Mucosa of gallbladder (tissue), 1 donor: ENCODE measurements at regions not wholly inside any gene's neighbourhood (a gene's known extent, or its start where the extent isn't known, plus 50 kb on each side); places are given as distances from the start of the nearest gene placed in this dataset.

ENCODE experiments used
- DNase-seq: peaks from one replicate; pipeline ENCODE4 v3.0.0-alpha.2; 2020; ENCODE audit warnings: low spot score
- donor health status: DM: no; HTN: no; CAD: no.

DNA sequence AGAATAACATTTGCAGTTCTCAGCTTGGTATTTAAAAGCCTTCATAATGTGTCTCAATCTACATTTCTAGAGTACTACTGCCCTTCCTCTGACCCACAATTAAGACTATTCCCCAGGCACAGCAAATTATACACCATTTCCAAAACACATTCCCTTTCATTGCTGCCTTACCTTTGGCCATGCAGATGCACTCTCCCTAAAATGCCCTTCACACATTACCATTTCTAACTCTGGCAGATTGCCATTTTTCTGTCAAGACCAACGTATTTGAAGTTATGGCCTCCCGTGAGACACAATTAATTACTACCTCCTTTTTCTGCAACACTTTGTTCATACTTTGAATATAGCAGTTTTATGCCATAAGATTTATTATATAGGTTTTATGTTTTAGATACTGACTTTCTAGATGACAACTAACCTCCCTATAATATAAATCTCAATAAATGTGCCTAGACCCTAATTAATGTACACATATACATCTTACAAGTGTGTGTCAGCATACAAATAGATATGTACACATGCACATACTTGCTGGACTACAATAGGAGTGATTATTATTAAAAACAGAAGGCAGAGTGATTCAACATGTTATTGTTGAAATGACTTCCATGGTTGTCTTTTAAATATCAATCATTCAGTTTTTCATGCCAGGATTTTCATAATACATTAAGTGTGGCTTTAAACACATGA, 2902.5 kb downstream of the PCDH9 start:
- DNase-seq, result no peak

DNA sequence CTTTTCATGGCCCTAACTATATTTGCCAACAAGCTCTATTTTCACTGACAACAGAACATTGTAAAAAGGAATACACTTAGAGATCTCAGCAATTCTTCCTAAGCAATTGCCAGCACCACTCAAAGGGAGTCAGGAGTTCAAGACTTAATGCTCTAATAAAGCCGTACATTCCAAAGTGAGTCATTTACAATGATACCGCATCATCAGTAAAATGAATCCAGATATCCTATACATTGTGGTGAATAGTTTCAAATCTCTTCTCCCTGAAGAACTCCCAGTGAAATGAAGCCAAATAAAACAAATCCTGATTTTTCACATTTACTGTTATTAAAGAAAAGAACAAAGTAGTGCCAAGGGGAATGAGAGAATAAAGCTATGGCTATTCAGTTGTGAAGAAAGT, 2898.7 kb upstream of the PCDH20 start:
- DNase-seq, result no peak

DNA sequence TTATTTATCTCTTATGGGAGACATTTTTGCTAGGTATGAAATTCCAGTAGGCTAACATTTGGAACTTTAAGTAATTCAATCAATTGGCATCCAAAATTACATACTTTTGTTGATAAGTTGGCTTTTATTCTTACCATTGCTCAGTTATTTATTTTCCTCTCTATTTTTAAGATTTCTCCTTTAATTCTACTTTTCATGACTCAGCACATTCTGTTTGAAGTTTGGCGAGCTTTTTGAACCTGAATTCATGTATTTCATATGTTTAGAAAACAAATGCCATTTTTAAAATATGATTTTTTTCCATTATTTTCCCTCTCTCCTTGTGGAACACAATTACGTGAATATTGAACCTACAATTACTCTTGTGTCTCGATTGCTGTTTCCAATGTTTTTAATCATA, 2896.3 kb upstream of the PCDH20 start:
- DNase-seq, result no peak

DNA sequence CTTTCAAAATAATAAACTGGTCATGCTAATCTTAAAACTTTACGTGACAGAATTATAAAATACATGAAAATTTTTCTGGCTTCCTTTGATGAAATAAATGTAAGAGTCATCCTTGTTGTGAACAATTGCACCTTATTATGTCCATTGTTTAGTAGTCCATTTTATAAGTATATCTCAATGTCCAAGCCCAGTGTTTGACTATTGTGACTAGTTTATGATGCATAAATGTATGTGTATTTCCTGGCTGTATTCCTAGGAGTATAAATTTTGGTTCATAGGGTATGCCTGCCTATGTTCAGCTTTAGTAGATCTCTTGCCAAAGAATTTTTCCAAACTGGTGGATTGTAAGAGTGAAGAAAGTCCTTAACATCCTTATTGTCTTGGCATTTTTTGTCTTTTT, 2895.5 kb upstream of the PCDH20 start:
- no peak for DNase-seq

DNA sequence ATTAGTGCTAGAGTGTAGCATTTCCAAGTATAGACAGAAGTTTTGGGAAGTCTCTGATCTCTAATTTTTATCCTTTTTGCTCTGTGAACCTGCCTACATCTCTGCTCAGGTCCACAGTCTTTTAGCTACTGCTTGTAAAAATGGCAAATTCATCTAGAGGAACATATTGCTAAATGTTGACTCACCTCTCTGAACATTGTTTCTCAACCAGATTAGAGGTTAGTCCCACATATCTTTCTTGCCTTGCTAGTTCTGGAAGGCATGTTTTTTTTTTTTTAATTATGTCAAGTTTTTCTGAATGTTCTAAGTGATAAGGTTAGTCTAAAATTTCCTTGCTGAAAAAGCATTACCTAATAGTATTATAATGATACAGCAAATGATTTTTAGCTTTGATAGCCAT, 2889.6 kb upstream of the PCDH20 start:
- no peak for DNase-seq

DNA sequence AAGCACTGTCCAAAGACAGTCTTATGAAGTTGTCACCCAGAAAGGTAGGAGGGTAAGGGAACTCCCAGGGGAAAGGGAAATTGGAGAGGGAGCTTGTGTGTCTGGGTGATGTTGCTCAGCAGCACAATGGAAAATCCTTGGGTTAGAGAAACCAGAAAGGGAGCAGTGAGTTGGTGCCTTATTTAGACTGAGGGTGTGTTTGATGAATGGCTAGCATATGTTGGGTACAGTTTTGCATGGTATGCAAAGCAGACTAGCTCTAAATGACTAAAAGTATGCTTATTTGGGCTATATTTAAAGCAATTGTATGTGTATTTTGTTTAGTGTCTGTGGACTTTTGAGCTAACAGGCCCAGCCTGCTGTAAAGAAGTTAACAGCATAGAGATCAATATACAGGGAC, 2884.6 kb upstream of the PCDH20 start:
- DNase-seq, result no peak

DNA sequence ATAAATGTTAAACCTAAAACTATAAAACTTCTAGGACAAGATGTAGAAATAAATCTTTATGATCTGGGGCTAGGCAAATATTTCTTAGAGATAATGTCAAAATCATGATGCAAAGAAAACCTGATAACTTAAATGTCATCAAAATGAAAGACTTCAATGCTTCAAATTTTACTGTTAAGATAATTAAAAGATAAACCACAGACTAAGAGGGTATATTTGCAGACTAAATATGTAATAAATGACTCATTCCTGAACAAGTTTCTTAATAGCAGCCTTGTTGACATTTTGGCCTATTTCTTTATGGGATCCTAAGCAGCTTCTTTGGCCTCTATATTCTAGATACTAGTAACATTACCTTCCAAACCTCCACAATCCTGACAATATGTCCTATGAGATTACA, 2878.3 kb upstream of the PCDH20 start:
- no peak for DNase-seq

DNA sequence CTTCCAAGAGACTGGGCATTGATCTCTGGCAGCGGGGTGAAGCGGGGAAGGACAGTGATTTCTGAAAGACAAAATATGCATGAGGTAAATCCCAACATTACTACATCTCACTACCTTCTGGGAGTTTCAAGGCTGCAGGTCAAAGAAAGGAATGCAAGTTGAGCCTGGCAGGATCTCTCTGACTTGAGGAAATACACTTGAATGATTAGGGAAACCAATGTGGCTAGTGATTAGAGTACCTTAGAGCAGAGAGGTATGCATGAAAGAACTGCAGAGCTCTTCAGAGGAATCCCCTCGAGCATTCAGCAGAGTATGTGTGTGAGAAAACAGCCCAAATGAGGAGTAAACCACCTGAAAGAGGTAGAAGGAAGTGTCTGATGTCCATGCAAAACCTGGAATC, 2874.1 kb upstream of the PCDH20 start:
- no peak for DNase-seq

DNA sequence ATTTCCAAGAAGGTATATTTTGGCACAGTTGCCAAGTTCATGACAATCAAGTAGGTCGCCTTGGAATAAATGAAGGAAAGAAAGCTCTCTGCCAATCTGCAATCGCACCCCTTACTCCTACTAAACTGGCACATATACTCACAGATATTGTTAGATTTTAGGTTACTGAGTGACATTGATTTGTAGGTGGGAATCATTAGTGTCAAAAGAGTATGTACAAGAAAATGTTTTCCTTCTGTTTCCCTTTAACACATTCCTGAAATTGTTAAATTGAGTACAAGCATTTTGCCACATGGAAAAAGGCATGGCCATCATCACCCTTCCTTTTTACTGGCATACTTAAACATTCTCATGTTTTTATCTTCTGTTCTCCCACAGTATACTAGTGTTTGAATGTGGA, 2868.3 kb upstream of the PCDH20 start:
- DNase-seq, result no peak

DNA sequence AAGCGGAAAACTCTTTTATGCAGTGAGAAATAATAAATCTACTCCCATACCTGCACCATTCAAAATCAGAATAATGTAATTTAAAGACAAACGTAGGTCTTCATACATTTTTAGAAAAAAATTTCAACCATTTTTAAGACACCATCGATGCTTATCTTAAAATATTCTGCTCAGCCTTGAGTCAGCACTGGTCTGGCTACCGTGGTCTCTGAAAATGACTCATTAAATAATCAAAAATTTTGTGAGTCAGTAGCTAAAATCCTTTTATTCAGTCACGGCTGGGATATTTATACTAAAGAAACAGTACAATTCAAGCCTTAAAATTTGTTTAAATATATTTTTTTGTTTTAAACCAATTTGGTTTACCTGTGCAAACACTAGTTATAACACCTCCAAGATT, 2862.8 kb upstream of the PCDH20 start:
- DNase-seq, result no peak

DNA sequence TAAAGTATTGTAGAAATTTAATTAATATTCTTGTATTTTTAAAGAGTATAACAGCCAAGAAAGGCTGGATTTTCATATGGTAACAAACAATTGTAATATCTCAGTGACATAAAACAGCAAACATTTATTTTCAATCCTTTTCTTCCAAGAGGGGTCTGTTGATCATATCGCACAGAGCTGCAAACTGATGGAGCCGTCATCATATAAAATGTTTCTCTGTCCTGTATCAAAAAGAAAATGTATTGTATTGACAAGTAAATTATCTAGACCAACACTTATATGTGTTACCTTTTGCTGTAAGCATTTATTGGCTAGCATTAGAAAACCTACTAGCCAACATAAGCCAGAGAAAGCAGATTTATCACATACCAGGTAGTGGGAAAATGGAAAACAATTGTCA, 2861.4 kb upstream of the PCDH20 start:
- no peak for DNase-seq

DNA sequence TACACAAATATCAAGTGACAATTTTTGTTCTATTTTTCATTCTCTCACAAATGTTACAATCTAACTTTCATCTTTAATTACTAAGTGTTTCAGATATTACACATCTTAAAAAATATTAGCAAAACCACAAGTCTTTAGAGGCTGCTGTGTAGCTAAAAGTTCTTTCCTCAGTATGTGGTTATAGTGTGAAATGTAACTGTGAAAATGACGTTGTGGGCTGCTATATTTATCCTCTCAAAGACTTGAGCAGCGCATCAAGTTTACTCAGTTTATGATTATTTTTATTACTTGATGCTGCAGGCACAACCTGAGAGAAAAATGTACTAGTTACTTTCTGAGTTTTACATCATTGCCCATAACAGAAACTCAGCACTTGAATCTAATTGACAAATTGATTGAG, 2860.6 kb upstream of the PCDH20 start:
- DNase-seq, result no peak

DNA sequence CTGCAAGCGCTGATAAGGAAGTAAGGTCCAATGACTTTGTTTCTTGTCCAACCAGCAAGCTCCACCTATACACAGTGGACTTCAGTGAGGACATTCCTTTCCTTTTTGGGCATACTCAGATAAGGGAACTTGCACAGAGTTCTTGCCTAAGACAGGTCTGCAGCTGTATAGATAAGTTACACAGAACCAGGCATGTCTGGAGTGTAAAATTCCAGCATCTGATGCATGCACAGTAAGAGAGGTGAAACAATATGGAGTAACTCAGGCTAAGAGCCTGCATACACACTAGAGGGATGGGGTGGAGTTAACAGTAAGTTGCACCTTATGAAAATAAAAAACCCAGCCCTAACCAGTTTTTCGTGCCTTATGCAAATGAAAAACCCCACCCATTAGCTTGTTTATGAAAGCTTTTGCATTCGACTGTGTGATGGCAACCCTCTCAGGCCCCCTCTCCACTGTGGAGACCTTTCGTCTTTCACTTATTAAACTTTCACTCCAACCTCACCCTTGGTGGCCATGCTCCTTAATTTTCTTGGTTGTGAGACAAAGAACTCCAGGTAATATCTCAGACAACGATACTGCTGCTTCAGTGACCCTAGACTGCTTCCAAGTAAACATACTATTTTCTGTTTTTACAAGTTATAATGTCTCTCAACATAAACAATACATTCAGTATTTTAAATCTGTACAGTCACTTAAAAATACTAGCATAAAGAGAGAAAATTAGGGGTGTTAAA, 2859.0 kb upstream of the PCDH20 start:
- no peak for DNase-seq

DNA sequence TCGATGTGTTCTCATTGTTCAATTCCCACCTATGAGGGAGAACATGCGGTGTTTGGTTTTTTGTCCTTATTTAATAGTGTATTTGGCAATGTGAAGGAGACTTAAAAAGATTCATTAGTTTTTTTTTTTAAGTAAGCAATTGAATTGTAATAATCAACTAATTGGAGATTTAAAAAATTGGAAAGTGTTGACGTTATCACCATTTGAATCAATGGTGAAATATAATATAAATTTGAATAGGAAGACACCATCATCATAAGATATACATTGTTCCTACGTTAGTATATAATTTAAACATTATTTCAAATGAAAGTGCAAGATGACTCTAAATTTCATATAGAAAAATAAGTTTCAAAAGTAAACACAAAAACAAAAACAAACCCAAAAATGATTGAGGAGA, 2858.1 kb upstream of the PCDH20 start:
- DNase-seq, result no peak

DNA sequence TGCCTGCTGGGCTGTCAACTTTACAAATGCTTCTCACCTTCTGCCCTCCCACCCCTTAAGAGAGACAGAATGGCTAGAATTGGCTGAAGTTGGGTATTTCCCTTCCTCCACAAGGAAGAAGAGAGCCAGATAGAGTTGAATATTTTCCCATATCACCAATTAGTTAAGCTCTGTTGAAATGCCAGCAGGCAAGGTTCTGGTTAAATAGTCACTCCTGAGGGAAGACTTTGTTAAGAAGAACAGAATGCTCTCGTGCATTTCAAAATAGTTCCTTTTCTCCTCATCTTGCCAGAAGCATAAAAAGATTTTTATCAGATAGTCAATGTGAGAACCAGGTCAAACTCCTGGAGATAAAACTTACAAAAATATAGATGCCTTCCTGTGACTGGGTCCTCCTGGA, 2857.0 kb upstream of the PCDH20 start:
- DNase-seq, result no peak

DNA sequence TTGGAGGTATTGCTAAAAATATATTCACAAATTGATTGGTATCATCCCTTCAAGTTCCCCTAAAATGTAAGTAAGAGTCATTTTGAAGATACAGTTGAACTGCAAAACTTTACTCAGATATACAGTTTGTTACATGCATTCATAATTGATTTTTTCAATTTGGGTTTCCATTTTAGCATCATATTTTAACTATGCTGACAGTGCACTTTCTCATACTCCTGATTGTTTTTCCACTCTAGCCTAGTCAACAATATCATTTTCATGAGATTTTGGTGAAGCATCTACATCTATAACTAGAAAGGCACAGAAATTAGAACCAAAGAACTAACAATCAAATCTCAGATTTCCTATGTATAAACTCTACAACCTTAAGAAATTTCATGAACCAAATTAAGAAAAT, 2850.4 kb upstream of the PCDH20 start:
- DNase-seq, result no peak

DNA sequence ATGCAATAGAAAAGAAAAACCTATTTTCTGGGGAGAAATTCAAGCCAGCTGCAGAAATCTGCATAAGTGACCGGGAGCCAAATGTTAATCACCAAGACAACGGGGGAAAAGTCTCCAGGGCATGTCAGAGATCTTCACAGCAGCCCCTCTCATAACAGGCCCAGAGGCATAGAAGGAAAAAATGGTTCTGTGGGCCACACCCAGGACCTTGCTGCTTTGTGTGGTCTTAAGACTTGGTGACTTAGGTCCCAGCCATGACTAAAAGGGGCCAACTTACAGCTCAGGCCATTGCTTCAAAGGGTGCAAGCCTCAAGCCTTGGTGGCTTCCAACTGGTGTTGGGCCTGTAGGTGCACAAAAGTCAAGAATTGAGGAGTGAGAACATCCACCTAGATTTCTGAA, 2847.6 kb upstream of the PCDH20 start:
- DNase-seq, result no peak

DNA sequence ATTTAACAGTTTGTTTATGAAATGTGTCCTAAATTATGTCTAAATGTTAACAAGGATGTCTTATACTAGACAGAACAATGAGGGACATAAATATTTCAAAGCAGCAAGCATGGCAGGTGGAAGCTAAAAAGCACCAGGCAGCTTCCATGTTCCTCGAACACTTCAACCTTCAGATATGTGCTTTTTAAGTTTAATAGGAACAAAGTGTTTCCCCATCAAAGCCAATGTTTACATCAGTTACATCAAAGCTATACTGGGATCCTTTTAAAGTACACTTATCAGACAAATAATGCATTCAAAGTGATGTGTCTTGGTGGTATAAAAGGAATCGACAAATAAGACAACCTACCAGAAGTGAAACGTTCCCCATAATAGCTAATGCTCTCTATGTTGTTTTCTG, 2841.1 kb upstream of the PCDH20 start:
- no peak for DNase-seq

DNA sequence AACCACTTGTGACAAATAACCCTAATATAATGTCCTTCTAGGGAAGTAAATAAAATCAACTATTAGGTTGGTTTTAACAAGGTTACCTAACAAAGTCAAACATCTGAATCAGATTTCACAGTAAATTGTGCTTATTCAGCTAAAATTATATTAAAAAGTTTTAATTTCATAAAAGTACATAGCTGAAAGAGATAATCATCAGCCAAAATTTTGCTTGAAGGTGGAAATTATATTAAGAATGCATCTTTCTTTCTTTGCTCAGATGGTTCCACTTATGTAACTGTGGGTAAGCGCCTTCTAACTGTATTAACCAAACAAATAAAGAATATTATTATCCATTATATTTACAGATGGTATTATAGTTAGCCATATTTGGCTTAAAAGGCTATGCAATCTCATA, 2840.3 kb upstream of the PCDH20 start:
- DNase-seq, result no peak

DNA sequence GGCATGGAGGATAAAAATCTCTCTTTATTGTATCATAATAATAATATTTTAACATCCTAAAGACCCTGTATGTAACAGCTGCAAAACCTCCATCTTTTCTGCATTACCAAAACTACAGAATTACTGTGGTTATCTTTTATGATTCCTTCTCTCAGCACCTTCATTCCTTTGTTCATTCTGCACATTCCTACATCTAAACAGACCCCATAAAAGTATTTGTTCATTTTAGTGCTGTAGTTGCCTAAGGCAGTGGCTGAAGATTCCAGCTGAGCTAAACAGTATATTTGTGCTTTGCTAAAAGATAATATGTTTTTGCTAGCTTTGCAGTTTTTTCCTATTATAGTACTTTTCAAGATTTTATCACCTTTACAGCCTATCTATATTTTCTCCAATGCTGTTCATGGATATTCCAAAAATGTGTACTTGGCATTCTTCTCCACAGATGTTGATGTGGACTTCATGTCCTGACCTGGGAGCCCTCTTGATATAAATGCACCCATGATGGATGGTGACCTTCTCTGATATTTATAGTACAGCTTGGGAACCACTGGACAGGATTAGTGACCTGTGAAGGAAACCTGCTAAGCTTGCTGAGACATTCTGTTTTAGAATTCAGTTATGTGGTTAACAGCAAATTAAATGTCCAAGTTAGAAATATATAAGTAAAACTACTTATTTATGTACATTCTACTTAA, 2832.9 kb upstream of the PCDH20 start:
- no peak for DNase-seq

DNA sequence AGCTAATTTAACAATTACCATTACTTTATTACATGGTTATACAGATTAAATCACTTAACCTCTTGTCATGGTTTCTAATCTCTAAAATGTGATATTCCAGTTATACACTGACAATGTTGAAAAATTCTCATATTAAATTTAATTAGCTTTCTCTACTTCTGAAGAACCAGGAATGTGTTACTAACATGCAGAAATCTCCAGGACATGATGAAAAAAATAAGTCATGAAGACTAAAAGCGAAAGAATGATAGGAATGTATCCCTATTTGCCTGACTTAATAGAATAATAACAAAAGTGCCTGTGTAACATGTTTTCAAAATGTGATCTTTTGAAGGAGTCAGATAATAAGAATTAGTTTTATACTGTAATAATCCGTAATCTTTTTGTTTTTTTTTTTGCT, 2823.7 kb upstream of the PCDH20 start:
- no peak for DNase-seq

DNA sequence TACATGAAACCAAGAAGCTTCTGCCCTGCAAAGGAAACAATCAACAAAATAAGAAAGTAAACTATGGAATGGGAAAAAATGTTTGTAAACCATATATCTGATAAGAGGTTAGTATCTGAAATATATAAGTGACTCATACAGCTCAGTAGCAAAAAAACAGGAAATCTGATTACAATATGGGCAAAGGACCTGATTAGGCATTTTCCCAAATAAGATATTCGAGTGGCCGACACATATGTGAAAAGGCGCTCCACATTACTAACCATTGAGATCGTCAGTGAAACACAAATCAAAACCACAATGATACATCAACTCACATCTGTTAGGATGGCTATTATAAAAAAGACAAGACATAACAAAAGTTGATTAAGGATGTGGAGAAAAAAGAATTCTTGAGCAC, 2818.6 kb upstream of the PCDH20 start:
- DNase-seq, result no peak

DNA sequence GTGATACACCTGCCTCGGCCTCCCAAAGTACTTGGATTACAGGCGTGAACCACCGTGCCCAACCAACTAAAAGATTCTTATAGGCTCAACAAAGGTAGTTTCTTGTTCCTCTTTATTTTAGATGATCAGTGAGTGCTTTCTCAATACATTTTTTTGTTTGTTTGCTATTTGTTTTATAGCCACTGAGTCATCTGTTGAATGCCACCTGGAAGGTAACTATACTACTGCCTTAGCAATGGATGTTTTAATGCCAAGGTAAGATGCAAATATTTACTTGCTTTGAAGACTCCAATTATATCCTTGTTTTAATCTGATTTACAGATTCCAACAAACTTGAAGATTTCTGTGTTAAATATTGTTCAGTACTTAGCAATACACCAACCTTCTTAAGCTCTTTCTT, 2807.4 kb upstream of the PCDH20 start:
- DNase-seq, result no peak
